ENCODE measurements at regions not wholly inside any gene's neighbourhood (a gene's known extent, or its start where the extent isn't known, plus 50 kb on each side); places are given as distances from the start of the nearest gene placed in this dataset.

GRCh38 chr14:53719536-53719935 lies 237.1 kb downstream of the BMP4 start:
- TF ChIP-seq CTCF (IDR thresholded peaks at IDR 0.05; ENCODE audit: insufficient read depth, low read length, poor library complexity, severe bottlenecking) (no peak), EZH2phosphoT487 (conservative IDR thresholded peaks at IDR 0.05; ENCODE audit: low read length) (no peak)

All from SU-DHL-6 (cell line).